HepG2 (cell line): ENCODE measurements at regions not wholly inside any gene's neighbourhood (a gene's known extent, or its start where the extent isn't known, plus 50 kb on each side); places are given as distances from the start of the nearest gene placed in this dataset.

Experiments used
- FOXA1 ChIP-seq, 2 experiments: fragments of 450-650 bp in 1 of 2; sonication (generic) in 1 of 2; formaldehyde crosslinking in 1 of 2; IDR thresholded peaks; 2 replicates each; pipeline versions ENCODE4 v1.4.0 to v1.6.1; 2016 to 2020; ENCODE audit warnings: missing genetic modification reagents in 1 of 2
- IKZF4 ChIP-seq: sonication (generic); formaldehyde crosslinking; IDR thresholded peaks from 2 replicates; pipeline ENCODE4 v1.5.1; 2020; ENCODE audit warnings: borderline replicate concordance, mild to moderate bottlenecking, low read depth, missing genetic modification reagents; ENCODE audit errors: not compliant biosample characterization
- JUN ChIP-seq: sonication (generic); formaldehyde crosslinking; IDR thresholded peaks from 2 replicates; pipeline ENCODE4 v1.4.0; 2020; ENCODE audit warnings: mild to moderate bottlenecking, missing genetic modification reagents
- POLR2A ChIP-seq, 2 experiments: IDR thresholded peaks; 2 replicates each; pipeline ENCODE4 v1.6.1; 2011; ENCODE audit warnings: low read depth in 2 of 2, low read length in 2 of 2, mild to moderate bottlenecking in 1 of 2, moderate library complexity in 1 of 2; ENCODE audit not compliant: insufficient read depth in 1 of 2
- TBL1XR1 ChIP-seq: fragments of 150-350 bp; IDR thresholded peaks from 2 replicates; pipeline ENCODE4 v1.6.1; 2014; ENCODE audit warnings: borderline replicate concordance, low read length; ENCODE audit not compliant: partially characterized antibody

- TF ChIP-seq POLR2A (IDR thresholded peaks at IDR 0.05; ENCODE audit: insufficient read depth in 1 of 2, low read depth in 2 of 2, low read length in 2 of 2) (no peak), JUN (CRISPR knock-in tag) (no peak), TBL1XR1 (no peak), IKZF4 (CRISPR knock-in tag) (no peak), FOXA1 (IDR thresholded peaks at IDR 0.05) (no peak), FOXA1 (CRISPR knock-in tag; IDR thresholded peaks at IDR 0.05) (no peak)
Observed at GRCh38 chr2:104938231-104938941, 84.5 kb downstream of the POU3F3 start.
